Hematopoietic multipotent progenitor cell treated with erythropoietin and hydrocortisone succinate and interleukin-3 and kit ligand, for 8 days (in vitro differentiated cells): ENCODE measurements at regions not wholly inside any gene's neighbourhood (a gene's known extent, or its start where the extent isn't known, plus 50 kb on each side); places are given as distances from the start of the nearest gene placed in this dataset.

Source experiments
- DNase-seq: peaks from one replicate; pipeline ENCODE4 v3.0.0-alpha.2; 2015

GRCh38 chr10:129277084-129277483, 190.0 kb upstream of the MGMT start:
- DNase-seq, result no peak

DNA sequence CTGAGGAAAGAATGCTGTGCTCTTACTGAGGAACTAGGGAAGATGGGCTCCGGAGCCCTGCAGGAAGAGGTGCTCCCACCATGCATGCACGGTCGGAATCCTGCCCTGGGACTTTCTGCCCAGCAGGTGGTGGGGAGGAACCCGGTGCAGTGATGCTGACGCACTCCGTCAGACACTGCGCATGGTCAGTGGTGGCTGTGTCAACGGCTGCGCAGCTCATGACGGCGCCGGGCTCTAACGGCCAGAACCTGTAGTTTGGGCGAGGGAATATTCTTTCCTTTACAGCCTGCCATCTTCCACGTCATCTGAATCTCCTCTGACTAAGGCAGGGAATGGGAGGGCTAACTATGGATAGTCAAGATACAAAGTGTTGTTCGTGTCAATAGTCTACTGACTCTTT, 189.2 kb upstream of the MGMT start:
- no peak for DNase-seq

- no peak for DNase-seq
Observed at GRCh38 chr10:129278686-129279085, 188.4 kb upstream of the MGMT start.

DNA sequence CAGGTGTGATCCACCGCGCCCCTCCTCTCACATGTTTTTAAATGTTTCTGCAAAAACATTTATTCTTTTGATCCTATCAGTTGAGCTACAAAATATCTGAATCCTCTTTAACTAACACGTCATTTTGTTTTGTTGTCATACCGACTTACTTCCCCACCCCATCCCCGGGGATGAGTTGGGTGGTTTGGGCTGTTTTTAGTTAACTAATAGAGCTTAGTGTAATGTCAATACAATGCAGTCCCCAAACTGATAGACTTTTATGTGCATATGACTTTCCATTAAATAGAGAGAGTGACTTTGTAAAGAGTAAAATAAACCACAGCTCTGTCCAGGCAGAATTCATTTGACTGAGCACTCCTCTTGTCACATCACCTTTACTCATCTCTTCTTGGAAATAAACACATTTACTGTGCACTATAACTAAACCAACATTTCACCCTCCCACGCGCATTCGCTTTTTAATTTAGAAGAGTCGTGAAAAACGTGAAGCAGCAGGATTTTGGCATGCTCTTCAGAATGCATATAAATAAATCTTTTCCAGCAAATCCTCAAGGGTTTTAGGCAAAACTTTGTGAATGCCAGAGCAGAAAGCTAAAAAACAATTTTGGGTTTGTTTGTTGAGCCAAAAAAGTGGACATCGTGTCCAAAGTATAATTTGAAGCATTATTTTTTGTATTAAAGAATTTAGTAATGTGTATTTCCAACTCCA, 187.4 kb upstream of the MGMT start:
- DNase-seq, result no peak

- DNase-seq, result no peak
Observed at GRCh38 chr10:129280155-129280502, 186.9 kb upstream of the MGMT start.

DNA sequence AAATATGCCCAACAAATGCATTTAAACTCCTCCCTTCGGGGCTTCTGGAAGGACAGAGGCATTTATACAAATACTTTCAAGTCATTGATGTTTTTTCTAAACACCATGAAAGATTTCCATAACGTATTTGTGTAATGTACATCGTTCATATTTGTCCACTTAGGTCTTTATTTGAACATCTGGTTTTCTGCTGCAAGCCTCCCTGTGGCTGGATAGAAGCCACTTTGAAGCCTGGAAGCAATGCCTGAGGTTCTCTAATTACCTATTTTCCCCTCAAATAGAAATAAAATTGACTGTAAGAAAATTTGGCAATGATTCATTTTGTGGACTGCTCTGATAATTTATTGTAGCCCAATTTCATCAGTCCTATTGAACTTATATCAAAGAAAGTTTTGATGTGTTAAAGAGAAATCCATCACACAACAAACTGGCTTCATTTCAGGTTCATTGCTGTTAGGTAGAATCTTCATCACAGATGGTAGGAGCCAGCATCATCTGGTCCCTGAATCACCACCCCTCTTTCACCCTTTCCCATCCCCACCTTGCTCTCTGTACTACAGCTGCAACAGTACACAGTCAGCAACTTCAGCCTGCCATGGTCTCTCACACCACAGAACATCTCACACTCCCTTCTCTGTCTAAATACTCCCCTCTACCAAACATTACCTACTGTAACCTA, 186.0 kb upstream of the MGMT start:
- no peak for DNase-seq

- DNase-seq, result no peak
Observed at GRCh38 chr10:129285459-129285858, 181.6 kb upstream of the MGMT start.

GRCh38 chr10:129288999-129289584, 177.9 kb upstream of the MGMT start:
- no peak for DNase-seq

- DNase-seq, result no peak
Observed at GRCh38 chr10:129293991-129294700, 172.9 kb upstream of the MGMT start.

- DNase-seq, result no peak
Observed at GRCh38 chr10:129294944-129295343, 172.1 kb upstream of the MGMT start.

DNA sequence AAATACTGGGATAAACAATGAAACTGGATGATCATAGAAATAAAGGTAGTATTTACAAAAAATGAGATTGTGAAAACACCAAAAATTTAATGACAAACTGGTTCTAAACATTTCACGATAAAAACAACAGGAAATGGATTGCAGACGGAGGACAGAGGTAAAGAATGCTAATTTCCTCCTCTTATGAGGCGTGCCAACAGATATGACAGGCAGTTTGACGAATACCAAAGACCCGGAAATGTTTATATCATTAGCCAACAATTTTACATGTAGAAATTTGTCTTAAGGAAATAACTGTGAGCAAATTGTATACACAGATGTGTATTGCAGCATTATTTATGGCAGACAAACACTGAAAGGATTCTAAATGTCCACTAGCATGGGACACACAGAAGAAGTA, 162.0 kb upstream of the MGMT start:
- no peak for DNase-seq

DNA sequence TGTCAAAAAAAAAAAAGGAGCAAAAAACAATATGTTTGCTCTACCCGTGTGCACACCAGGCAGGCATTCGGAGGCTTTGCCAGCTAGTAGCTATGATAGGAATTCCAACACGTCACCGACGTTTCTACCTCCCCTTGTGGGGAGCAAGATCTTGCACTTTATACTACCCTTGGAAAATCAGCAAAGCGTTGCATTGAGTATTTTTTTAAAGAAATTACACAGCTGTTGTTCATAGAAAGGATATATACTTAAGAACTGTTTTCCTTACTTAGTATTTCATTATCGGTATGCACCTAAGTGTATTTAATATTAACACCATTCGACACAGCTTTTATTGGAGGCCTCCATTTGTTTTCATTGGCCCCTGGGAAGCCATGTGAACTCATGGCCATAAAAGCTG, 159.9 kb upstream of the MGMT start:
- DNase-seq, result no peak

DNA sequence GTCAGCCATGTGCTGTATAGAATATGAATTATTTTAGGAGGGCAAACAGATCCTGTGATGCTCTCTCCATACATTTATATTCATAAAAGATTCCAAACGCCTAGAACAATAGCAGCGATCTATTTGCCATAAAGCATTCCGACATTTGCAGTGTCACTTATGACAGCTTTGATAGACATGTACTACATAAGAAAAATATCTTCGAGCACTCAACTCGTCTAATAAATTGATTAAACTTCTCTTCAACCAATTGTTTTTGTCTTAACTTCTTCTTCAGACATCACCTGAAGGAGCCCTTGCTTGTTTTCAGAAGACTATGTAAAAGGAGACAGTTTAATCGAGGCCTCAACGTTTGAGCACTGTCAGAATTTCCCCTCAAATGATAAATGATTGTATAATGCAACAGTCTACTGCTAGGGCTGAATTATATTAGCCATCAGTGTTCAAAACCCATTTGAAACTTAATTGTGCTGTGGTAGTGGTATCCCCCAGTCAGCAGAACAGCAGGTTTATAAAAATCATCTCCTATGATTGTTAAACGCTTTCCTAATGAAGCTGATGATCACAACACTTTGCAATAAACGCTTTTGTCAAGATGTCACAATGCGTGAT, 158.0 kb upstream of the MGMT start:
- DNase-seq, result no peak

- no peak for DNase-seq
Observed at GRCh38 chr10:129309565-129309964, 157.5 kb upstream of the MGMT start.

DNA sequence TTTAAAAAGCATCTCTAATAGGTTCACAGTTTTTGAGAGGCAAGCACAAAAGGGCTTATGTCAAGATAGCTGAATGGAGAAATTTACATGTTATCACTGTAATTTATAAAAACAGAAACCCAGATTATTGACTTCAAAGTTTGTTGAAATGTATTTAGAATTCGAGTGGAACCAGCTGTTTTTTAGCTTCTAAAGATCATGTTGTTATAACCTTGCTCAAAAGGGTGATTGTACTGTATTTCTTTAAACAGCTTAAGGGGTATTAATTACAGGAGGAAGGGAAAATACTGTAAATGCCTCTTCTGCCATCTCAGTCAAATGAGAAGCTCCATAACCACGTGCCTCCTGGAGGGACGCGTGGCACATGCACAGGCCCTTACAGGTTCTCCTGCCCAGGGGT, 156.2 kb upstream of the MGMT start:
- no peak for DNase-seq

DNA sequence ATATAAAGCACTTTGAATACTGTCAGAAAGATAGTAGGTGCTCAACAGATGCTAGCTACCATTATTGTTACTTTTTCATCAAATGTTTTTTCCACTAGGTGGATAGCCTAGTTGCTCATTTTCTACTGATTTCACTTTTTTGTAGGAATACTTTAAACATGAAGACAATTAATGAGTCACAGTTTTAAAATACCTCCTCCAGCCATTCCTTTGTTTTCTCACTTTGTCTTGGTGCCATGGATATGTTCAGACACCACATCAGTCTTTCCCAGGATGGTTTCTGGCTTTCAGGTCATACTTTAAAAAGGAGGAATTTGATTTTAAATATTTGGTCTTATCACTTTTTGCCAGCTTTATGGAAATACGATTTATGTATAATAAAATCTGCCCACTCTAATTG, 147.1 kb upstream of the MGMT start:
- no peak for DNase-seq

GRCh38 chr10:129320340-129320739, 146.7 kb upstream of the MGMT start:
- no peak for DNase-seq

GRCh38 chr10:129321727-129322126, 145.3 kb upstream of the MGMT start:
- DNase-seq, result no peak

- no peak for DNase-seq
Observed at GRCh38 chr10:129322933-129323820, 143.9 kb upstream of the MGMT start.

DNA sequence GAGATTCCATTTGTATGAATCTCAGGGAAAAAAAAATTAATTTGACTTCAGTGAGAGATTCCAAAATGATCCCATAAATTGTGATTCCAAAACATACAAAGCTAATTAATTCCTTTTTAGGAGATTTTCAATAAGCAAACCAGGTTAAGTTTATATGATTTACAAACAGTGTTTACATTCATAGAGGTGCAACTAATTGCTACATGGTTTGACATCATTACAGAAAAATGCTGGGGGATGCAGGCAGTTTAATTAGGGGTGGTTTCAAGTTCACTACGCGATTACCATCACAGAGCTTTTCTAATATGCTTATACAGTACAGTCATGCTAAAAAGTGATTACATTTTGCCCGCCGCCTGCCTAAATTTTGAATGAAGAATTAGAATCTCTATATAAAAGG, 143.2 kb upstream of the MGMT start:
- DNase-seq, result no peak

GRCh38 chr10:129325893-129326292, 141.1 kb upstream of the MGMT start:
- DNase-seq, result no peak

DNA sequence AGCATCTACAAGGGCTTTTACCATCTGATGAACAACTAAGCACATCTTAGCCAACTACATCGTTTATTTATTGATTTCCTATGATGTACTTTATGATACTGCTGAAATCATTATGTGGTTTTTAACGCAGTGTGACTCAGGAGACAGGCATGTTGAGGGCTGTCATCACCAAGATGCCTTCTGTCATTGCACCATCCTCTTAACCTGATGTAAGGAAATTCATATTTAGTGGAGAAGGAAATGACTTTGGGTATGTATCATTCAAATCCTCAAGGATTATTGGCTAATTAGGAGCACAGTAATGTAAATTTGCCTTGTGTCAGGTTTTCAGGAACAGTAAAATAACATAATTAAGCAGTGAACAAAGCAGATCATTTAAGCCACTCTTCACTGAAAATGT, 138.5 kb upstream of the MGMT start:
- no peak for DNase-seq
